ENCODE measurements at regions not wholly inside any gene's neighbourhood (a gene's known extent, or its start where the extent isn't known, plus 50 kb on each side); places are given as distances from the start of the nearest gene placed in this dataset.

GRCh38 chr18:39698436-39698835 lies 2132.8 kb upstream of the CELF4 start:
- DNase-seq = no peak

- no peak for DNase-seq
These were observed 2127.8 kb upstream of the CELF4 start for GRCh38 chr18:39693359-39693758.

- DNase-seq = no peak
These were observed 2126.9 kb upstream of the CELF4 start for GRCh38 chr18:39692367-39693015.

GRCh38 chr18:39685303-39685902 lies 2119.8 kb upstream of the CELF4 start:
- no peak for DNase-seq

- no peak for DNase-seq
These were observed 2115.5 kb upstream of the CELF4 start for GRCh38 chr18:39681061-39681460.

GRCh38 chr18:39675906-39676305 lies 2110.3 kb upstream of the CELF4 start:
- no peak for DNase-seq

GRCh38 chr18:39675368-39675767 lies 2109.8 kb upstream of the CELF4 start:
- no peak for DNase-seq

GRCh38 chr18:39672171-39672570 lies 2106.6 kb upstream of the CELF4 start:
- DNase-seq = no peak

- DNase-seq = no peak
These were observed 2102.3 kb upstream of the CELF4 start for GRCh38 chr18:39667905-39668304.

GRCh38 chr18:39666541-39666940 lies 2100.9 kb upstream of the CELF4 start:
- no peak for DNase-seq

GRCh38 chr18:39661856-39662366 lies 2096.3 kb upstream of the CELF4 start:
- no peak for DNase-seq

- DNase-seq = no peak
These were observed 2094.5 kb upstream of the CELF4 start for GRCh38 chr18:39660141-39660540.

- DNase-seq = no peak
These were observed 2089.7 kb upstream of the CELF4 start for GRCh38 chr18:39655341-39655740.

- no peak for DNase-seq
These were observed 2087.6 kb upstream of the CELF4 start for GRCh38 chr18:39653221-39653620.

- no peak for DNase-seq
These were observed 2083.0 kb upstream of the CELF4 start for GRCh38 chr18:39648616-39649015.

GRCh38 chr18:39647627-39648534 lies 2082.3 kb upstream of the CELF4 start:
- no peak for DNase-seq

GRCh38 chr18:39638224-39638623 lies 2072.6 kb upstream of the CELF4 start:
- no peak for DNase-seq

- DNase-seq = no peak
These were observed 2071.3 kb upstream of the CELF4 start for GRCh38 chr18:39636931-39637330.

- DNase-seq = no peak
These were observed 2070.4 kb upstream of the CELF4 start for GRCh38 chr18:39635966-39636365.

- no peak for DNase-seq
These were observed 2069.6 kb upstream of the CELF4 start for GRCh38 chr18:39635192-39635591.

- no peak for DNase-seq
These were observed 2062.3 kb upstream of the CELF4 start for GRCh38 chr18:39627936-39628335.

- no peak for DNase-seq
These were observed 2059.4 kb upstream of the CELF4 start for GRCh38 chr18:39624961-39625360.

- DNase-seq = no peak
These were observed 2056.8 kb upstream of the CELF4 start for GRCh38 chr18:39622431-39622830.
